ENCODE measurements at regions not wholly inside any gene's neighbourhood (a gene's known extent, or its start where the extent isn't known, plus 50 kb on each side); places are given as distances from the start of the nearest gene placed in this dataset.

DNA sequence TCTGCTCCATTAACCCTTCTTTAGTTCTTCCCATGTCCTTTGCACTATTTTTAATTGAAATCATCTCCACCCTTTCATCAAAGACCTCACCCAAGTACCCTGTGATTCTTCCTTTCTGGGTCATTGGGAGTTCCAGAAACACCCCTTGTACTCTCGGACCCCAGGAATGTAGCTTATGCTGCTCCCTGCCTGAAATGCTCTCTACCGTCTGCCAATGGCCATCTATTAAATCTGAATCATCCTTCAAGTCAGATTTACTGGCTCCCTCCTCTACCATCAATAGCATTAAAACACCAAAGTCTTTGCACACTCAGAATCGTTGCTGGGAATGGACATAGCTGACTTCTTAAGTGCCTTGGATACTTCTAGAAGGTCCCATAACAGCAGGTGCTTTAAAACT, 73.2 kb upstream of the GADD45A start:
- TF ChIP-seq POLR2A (IDR thresholded peaks at IDR 0.05) = no peak
- TF ChIP-seq, protein P1, sequence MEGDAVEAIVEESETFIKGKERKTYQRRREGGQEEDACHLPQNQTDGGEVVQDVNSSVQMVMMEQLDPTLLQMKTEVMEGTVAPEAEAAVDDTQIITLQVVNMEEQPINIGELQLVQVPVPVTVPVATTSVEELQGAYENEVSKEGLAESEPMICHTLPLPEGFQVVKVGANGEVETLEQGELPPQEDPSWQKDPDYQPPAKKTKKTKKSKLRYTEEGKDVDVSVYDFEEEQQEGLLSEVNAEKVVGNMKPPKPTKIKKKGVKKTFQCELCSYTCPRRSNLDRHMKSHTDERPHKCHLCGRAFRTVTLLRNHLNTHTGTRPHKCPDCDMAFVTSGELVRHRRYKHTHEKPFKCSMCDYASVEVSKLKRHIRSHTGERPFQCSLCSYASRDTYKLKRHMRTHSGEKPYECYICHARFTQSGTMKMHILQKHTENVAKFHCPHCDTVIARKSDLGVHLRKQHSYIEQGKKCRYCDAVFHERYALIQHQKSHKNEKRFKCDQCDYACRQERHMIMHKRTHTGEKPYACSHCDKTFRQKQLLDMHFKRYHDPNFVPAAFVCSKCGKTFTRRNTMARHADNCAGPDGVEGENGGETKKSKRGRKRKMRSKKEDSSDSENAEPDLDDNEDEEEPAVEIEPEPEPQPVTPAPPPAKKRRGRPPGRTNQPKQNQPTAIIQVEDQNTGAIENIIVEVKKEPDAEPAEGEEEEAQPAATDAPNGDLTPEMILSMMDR (IDR thresholded peaks at IDR 0.05) = no peak

All from heart left ventricle (tissue), 13 donors.